GM18511 (cell line): ENCODE measurements at regions not wholly inside any gene's neighbourhood (a gene's known extent, or its start where the extent isn't known, plus 50 kb on each side); places are given as distances from the start of the nearest gene placed in this dataset.
"Not testable (repeated sequence)": the region's sequence is repeated elsewhere in the genome, so short reads cannot be mapped to it uniquely, and the experiment has no call there.

Source experiments
- ATAC-seq: cut with Tn5 transposase; IDR thresholded peaks from one replicate; pipeline ENCODE4 v1.9.1; 2021; ENCODE audit warnings: mild to moderate bottlenecking, moderate library complexity; ENCODE audit not compliant: unreplicated experiment

DNA sequence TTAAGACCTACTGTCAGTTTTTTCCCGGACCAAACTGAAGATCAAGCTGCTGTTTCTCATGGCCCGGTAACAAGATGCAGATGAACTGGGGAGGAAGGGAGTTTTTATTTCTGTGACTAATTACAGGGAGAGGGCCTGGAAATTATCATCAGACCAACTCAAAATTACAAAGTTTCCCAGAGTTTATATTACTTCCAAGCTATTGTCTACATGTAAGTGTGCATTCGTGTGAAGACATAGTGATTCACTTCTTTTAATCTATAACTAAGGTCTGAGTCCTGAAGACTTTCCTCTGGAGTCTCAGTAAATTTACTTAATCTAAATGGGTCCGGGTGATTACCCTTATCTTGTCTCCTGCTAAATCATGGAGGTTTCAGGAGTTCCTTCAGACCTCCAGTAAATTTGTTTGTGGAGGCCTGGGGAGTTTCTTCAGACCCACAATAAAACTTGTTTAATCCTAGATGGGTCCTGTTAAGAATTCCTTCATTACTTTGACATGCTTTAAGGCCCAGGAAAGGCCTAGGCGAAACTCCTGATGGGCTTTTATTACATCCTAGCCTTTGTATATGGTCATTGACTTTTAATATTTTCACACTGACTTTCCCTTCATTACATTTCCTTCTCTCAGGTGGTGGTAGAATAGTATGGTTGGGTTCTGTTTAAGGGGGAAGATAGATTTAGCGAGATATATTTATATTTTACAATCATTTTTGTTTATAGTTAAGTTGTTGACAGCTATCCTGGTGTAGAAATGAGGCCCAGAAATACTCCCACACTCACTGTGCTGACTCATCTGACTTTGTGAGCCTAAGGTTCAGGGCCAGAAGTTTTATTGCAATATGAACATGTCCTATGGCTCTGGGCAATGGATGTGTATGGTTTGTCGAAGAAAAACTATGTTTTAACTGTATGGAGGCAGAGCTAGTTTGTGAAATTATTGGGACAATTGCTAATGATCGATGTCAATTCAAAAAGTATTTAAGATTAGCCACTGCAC is 627.0 kb upstream of the FBXO33 start:
- peak; percentile 80 for ATAC-seq

DNA sequence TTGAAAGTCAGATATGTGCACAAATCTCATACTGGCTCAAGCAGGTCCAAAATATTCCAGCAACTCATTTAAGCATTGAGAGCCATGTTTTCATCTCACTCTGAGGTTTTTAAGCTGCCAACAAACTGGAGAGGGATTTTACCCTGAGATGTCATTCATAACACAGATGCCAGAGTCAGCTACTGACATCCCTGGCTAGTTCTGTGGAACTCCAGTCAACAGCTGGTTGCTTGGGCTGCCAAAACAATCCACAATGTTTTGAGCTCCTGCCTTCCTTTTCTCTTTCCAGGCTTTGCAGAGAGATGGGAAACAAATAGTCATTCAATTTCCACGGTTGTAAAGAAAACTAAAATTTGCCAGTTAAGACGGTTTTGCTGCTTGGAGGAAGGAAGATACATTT is 621.2 kb upstream of the FBXO33 start:
- ATAC-seq: no peak

DNA sequence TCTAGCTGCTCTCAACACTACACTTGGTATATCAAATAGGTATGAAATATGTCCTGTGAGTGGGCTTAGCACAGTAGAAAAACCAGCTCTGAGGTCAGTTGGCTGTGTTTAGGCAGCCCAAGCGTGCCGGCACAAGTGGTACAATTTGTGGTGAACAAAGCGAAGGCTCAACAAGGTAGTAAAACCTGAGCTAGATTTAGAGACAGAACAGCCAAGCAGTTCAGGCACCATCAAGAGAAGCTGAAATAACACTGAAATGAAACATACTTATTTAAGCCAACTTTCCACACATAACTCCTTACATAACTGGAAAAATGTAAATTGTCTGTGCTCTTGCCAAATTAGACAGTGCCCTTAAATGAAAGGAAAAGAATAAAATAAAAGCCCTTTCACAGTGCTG is 596.8 kb upstream of the FBXO33 start:
- no peak for ATAC-seq

DNA sequence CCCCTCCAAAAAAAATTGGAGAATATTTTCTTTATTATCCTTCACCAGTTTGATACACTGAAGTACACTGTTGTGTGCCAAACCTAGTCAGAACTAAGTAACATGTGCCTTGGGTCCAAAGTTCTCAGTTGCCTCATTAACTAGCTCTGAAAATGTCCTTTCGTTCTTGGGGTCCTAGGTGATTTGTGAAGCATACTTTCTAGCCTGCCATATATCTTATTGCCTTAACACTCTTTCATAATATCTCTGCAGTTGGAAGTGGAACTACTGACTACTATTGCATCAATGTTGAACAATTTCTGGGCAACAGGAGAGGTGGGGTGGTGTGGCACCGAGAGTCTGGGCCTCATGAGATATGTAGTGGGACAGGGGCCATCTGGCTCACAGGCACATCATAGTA is 592.9 kb upstream of the FBXO33 start:
- ATAC-seq: no peak

DNA sequence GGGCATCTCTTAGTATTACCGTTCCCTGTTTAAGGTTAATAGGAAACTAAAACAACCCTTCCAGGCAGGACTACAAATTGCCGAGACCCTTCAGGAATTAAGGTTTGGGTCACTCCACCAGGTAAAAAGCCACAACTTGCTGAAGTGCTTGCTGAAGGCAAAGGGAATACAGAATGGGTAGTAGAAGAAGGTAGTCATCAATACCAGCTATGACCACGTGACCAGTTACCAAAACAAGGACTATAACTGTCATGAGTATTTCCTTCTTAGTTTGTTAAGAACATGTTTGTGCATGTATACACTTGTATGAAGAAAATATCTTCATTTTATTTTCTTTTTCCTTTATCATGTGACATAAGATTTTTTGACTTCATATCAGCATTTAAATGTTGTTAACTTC is 578.7 kb upstream of the FBXO33 start:
- no peak for ATAC-seq

DNA sequence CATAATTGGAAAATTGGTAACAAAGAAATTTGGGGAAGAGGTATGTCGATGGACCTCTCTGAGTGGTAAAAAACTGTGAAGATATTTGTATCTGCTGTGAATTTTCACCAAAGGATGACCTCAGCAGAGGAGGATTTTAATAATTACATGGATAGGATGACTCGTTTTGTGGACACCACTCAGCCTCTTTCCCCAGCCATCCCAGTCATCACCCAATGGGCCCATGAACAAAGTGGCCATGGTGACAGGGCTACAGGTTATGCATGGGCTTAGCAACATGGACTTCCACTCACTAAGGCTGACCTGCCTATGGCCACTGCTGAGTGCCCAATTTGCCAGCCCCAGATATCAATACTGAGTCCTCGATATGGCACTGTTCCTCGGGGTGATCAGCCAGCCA is 577.5 kb upstream of the FBXO33 start:
- ATAC-seq: no peak

DNA sequence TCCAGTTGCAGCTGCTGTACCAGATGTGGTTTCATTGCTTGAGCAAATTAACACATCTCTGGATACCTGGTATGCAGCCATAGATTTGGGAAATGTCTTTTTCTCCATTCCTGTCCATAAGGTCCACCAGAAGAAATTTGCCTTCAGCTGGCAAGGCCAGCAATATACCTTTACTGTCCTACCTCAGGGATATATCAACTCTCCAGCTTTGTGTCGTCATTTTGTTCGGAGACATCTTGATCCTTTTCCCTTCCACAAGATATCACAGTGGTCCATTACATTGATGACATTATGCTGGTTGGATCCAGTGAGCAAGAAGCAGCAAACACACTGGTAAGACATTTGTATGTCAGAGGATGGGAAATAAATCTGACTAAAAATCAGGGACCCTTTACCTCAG is 576.1 kb upstream of the FBXO33 start:
- not testable (repeated sequence) for ATAC-seq

DNA sequence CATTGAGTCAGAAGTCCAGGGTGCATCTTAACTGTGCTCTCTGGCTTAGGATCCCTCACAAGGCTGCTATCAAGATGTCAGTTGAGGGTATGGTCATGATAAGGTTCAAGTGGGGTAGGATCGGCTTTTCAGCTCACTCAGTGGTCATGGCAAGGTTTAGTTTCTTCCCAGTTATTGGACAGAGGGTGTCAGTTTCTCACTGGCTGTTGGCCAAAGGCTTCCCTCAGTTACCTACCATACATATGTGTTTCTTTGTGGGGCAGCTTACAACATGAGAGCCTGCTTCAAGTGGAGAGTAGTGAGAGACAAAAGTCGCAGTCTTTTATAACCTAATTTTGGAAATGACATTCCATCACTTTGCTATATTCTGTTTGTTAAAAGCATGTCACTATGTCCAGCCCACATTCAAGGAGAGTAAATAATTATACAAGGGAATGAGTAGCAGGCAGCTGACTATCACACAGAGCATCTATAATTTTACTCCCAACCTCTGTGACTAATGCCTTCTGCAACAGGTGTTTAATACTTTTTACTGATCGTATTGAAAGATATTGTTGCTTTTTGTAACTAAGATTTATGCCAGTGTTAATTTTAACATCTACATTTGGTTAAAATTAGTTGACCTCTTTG is 572.8 kb upstream of the FBXO33 start:
- ATAC-seq: no peak

DNA sequence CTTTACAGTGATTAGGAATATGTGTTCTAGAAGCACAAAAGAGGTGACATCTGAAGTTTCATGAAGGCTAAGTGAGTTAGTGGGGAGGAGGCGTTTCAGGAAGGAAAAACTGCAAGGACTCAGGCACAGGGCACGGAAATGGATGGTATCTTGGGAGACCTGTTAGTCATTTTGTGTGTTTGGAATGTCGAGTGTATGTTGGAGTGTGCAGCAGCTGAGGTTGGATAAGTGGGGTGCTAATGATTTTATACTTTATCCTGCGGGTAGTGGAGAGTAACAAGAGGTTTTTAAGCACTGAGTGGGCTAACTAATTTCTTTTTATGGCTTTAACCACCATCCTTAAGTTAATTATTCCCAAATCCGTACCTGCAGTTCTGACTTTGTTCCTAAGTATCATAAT is 571.5 kb upstream of the FBXO33 start:
- ATAC-seq: no peak

DNA sequence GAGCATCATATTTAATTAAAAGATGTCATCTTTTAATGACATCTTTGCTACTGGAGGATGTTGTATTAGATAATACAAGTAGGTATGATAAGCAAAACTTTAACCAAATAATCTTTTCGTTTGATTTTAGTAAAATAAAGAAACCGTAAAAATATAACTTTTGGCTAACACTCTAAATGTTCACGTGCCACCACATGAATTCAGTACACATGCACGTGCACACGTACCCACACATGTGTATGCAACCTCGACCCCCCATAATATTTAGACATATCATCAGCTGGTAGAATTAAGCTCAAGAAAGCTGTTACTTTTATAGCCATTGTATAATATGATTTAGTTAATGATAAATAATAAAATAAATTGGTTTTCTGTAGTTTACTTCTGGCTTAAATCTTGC is 566.6 kb upstream of the FBXO33 start:
- no peak for ATAC-seq

DNA sequence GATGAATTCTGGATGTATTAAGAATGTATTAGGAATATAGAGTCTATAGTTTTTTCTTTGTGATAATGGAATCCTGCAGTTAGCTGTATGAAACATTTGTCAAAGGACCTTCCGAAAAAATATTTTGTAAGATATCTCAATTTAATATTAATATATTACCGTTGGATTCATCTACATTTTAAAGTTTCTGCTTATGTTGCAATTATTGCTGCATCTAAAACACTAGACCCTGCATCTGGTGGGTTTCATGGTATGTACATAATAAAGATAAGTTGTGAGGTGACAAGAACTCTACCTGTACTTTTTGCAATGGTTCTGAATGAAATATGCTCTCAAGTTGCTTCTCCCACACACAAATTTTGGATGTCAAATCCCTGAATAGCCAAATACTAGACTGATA is 565.9 kb upstream of the FBXO33 start:
- no peak for ATAC-seq

DNA sequence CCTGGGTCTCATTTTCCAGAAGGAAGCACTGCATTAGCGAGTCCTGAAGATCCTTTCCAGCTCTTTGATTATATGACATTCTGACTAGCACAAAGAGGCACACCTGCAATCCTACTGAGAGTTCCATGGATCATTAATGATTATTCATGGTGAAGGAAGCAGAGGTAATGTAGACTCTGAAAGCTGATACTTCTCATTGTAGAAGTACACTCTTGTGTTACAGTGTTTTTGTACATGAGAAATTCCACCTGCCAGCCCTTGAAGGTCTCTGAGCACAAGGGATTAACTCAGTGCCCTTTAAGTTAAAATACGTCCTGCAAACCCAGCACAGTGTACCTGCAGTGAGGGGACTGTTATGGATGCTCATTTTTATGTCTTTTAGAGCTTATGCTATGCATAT is 558.8 kb upstream of the FBXO33 start:
- no peak for ATAC-seq

DNA sequence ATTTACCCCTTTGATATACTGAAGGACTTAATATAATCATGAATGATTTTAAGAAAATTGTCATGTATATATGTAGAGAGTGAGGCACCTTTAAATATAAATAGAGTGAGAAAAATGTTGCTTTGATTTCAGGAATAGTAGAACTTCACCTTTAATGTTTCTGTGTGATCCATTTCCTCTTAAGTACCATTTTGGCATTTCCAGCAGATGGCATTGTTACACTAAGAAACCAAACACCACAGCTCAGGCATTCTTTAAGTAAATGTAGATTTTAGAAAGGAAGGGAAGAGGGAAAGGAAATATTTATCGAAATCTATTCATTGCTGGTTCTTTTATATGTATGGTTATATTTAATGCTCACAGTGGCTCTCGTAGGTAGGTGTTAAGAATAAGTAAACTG is 556.7 kb upstream of the FBXO33 start:
- peak; percentile 72 for ATAC-seq

DNA sequence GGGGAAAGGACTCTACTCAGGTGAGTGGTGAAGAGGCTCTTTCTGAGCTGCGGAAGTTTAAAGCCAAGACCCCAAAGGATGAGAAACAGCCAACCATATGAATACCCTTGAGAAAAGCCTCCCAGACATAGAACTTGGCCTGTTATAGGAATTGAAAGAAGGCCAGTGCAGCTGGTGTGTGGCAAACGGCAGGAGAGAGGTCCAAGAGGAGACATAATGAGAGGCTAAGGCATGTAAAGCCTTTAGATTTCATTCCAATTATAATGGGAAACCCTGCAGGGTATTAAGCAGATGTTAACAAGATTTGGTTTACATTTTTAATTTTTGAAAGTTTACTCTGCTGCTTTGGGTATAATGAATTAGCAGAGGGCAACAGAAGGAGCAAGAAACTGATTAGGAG is 552.1 kb upstream of the FBXO33 start:
- no peak for ATAC-seq

DNA sequence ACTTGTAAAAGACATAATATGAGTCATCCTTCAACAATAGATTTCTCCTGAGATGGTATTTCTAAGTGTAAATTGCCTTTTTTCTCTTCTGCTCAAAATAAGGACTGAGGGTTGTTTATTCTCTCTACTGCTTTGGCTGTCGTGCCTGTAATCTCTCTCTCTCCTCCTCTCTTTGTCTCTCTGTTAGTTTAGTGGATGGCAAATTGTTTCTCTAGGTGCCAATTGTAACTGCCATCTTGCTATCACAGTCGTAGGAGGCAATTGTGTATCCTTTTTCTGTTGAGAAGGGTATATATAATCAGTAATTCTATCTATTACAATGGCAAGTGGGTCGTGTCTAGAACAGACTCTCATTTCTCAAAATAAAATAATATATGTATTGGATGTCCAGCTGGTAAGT is 545.0 kb upstream of the FBXO33 start:
- no peak for ATAC-seq

DNA sequence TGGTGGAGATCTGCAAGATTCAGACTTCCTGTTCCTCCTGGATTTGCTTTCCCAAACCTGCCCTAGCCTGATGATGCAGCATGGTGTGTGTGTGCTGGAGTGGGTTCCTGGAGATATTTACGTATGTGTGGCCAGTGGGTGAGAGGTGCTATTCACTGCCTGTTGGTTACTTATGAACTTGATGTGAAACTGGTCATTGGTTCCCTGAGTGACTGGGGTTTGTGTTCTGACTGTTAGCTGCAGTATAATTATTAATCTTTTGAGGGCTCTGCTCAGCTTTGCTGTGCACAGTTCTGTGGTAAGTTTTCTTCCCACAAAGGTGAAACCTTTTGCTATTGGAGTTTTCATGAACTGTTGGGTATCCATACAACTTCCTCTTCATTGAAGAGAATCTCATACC is 541.8 kb upstream of the FBXO33 start:
- peak; percentile 100 for ATAC-seq

DNA sequence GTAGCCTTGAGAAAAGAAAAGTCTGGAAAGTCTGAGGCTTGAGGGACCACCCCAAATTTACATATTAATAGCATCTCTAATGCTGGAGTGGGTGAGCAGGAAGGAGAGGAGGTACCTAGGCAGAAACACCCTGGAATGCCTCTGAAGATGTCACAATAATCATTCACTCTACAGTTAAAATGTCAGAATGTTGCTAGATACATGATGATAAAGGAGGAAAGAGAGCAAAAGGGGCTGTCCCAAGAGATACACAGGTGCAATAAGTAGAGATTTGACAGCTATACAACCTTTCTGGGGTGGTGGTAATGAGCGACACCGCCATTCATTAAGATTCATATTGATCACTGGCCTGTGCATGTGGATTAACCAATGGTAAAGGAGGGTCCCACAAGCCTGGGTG is 540.5 kb upstream of the FBXO33 start:
- no peak for ATAC-seq

DNA sequence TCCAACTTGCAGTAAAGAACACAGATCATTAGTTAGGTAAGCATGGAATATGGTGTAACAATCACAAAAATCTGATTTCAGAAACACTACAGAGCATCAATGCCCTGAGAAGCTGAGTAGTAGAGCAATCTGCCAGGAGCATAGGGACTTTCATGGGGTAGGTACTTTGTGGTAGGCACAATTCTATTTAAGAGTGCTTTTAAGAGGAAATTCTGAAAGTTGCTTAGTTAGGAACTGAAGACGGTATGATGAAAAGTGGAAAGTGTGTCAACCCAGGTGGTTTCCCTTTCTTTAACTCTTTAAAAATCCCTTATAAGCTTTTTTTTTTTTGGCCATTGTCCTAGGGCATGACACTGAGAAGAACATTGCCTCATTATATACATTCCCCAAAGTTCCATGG is 535.7 kb upstream of the FBXO33 start:
- ATAC-seq: peak; percentile 46

DNA sequence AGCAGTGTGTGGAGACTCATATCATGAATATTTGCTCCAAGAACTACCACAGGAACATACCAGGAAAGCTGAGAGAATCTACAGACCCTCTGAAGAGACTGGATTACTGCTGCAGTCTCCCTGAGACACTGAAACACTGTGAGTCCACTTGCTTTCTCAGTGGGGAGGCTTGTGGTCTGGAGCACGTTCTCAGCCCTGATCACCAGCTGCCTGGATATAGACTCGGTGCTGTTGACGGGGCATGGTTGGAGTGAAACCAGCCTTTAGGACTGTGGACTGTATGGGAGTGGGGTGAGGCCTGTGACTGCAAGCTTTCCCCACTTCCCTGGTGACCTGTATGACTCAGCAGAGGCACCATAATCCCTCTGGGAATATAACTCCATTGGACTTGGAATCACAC is 525.8 kb upstream of the FBXO33 start:
- ATAC-seq: peak; percentile 79

DNA sequence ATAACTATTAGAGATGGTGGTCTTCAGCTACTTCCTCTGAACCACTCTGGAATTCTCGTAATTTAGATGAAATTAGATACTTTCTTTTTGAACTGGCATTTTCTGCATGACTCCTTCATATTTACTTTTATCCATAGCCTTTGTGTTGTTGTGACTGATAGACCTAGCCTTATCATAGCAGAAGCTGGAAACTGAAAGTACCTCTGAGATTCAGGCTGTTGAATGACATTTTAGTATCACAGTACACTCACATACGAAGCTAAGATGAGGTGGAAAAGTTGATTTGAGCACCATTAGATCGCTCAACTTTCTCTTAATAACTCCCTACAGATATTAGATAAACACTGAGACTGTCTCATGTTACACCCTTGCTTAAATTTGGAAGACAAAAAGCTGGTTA is 525.1 kb upstream of the FBXO33 start:
- peak; percentile 80 for ATAC-seq

DNA sequence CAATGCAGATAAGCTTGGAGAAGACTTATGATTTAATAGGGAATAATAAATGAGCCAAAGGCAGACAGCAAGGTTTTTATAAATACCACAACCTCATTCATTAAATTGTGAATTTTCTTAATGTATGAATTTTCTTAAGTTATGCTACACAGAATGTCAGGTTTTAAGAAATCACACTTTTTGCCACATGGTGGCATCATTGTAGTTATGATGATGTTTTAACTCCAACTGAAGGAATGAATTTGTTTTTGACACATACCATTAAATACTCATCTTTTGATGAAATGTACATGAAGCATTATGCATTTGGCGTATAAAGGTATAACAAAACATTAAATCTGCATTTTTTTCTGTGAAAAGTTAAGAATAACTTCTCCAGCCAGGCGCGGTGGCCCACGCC is 524.1 kb upstream of the FBXO33 start:
- ATAC-seq: no peak

DNA sequence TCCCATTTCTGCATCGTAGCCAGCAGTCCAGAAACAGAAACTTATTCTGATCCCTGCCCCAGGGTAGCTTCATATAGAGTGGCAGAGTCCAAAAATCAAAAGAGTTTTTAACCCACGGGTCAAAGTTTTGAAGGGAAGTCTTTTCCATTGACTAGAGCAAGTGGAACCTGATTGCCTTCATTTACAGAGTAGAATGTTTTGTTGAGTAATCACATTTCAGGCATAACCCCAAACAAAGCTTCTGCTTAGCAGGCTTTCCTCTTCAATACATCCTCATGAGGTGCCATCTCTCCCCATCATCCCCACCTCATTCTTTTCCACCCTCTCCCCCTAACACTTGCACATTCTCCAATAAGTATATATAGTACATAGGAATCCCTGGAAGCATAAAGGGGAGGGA is 516.0 kb upstream of the FBXO33 start:
- no peak for ATAC-seq
